Smooth muscle cell (in vitro differentiated cells): ENCODE measurements at regions not wholly inside any gene's neighbourhood (a gene's known extent, or its start where the extent isn't known, plus 50 kb on each side); places are given as distances from the start of the nearest gene placed in this dataset.
"Not testable (repeated sequence)": the region's sequence is repeated elsewhere in the genome, so short reads cannot be mapped to it uniquely, and the experiment has no call there.

ENCODE experiments used
- DNase-seq: peaks from one replicate; lab custom pipeline; 2025; ENCODE audit not compliant: unreplicated experiment; lab: John Stamatoyannopoulos, UW
- H2AFZ ChIP-seq: fragments of 200-600 bp; sonication (generic); 2 replicates; pipeline ENCODE4 v1.6.0; 2016; ENCODE audit warnings: antibody characterized with exemption, low read depth, mild to moderate bottlenecking
- H3F3A ChIP-seq: fragments of 200-600 bp; sonication (generic); 2 replicates; pipeline ENCODE4 v1.6.0; 2017; ENCODE audit warnings: antibody characterized with exemption, low read depth
- H3K27ac ChIP-seq: fragments of 200-600 bp; sonication (generic); 2 replicates; pipeline ENCODE4 v1.5.1; 2016; ENCODE audit warnings: low read depth, mild to moderate bottlenecking
- H3K27me3 ChIP-seq: fragments of 200-600 bp; sonication (generic); 2 replicates; pipeline ENCODE4 v1.6.1; 2016; ENCODE audit warnings: low read depth, mild to moderate bottlenecking
- H3K36me3 ChIP-seq: fragments of 200-600 bp; sonication (generic); 2 replicates; pipeline ENCODE4 v1.5.1; 2016; ENCODE audit warnings: low read depth
- H3K4me1 ChIP-seq: fragments of 200-600 bp; sonication (generic); 2 replicates; pipeline ENCODE4 v1.5.1; 2016; ENCODE audit warnings: low read depth
- H3K4me2 ChIP-seq: fragments of 200-600 bp; sonication (generic); 2 replicates; pipeline ENCODE4 v1.6.0; 2016; ENCODE audit warnings: mild to moderate bottlenecking
- H3K4me3 ChIP-seq: fragments of 200-600 bp; sonication (generic); 2 replicates; pipeline ENCODE4 v1.5.1; 2016; ENCODE audit warnings: mild to moderate bottlenecking
- H3K79me2 ChIP-seq: fragments of 200-600 bp; sonication (generic); 2 replicates; pipeline ENCODE4 v1.6.0; 2016; ENCODE audit warnings: low read depth, mild to moderate bottlenecking
- H3K9ac ChIP-seq: fragments of 200-600 bp; sonication (generic); 2 replicates; pipeline ENCODE4 v1.6.0; 2016; ENCODE audit warnings: low read depth
- H3K9me3 ChIP-seq: fragments of 200-600 bp; sonication (generic); replicated peaks from 2 replicates; pipeline ENCODE4 v1.5.1; 2016; ENCODE audit warnings: low read depth
- H4K20me1 ChIP-seq: fragments of 200-600 bp; sonication (generic); 2 replicates; pipeline ENCODE4 v1.6.0; 2016; ENCODE audit warnings: low read depth
- WGBS: methylation state at CpG from one replicate; pipeline ENCODE4 v1.1.7; 2016; ENCODE audit warnings: low lambda C conversion rate; 5-methylcytosine and 5-hydroxymethylcytosine counted together
- TF ChIP-seq, protein P1 (sequence below): fragments of 200-600 bp; sonication (generic); IDR thresholded peaks from 2 replicates; pipeline ENCODE4 v1.5.1; 2017; ENCODE audit warnings: borderline replicate concordance, mild to moderate bottlenecking, antibody characterized with exemption; ENCODE audit not compliant: insufficient read depth, poor library complexity, severe bottlenecking

DNA sequence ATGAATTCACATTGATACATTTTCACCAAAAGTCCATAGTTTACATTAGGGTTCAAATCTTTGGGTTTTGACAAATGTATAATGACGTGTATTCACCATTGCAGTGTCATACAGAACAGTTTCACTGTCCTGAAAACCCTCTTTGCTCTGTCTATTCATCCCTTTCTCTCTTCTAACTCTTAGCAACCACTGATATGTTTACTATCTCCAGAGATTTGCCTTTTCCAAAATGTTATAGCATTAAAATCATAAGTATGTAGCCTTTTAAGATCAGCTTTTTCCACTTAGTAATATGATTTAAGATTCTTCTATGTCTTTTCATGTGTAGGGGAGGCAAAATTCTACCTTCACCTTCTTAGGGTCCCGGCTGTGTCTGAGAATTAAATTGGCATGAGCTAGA, 203.8 kb downstream of the TPRG1 start:
- Histone ChIP-seq H3K9ac (no peak overlapping the region), H3K36me3 (no peaks in the 10 kb centered on the region), H3K79me2 (no peaks in the 10 kb centered on the region), H2AFZ (no peak overlapping the region), H3K4me2 (no peak overlapping the region), H3K27me3 (no peaks in the 10 kb centered on the region), H3K27ac (no peak overlapping the region), H4K20me1 (no peaks in the 10 kb centered on the region), H3K4me3 (no peak overlapping the region), H3F3A (no peaks in the 10 kb centered on the region), H3K9me3 (no peaks in the 10 kb centered on the region), H3K4me1 (no peaks in the 10 kb centered on the region)
- TF ChIP-seq, protein P1, sequence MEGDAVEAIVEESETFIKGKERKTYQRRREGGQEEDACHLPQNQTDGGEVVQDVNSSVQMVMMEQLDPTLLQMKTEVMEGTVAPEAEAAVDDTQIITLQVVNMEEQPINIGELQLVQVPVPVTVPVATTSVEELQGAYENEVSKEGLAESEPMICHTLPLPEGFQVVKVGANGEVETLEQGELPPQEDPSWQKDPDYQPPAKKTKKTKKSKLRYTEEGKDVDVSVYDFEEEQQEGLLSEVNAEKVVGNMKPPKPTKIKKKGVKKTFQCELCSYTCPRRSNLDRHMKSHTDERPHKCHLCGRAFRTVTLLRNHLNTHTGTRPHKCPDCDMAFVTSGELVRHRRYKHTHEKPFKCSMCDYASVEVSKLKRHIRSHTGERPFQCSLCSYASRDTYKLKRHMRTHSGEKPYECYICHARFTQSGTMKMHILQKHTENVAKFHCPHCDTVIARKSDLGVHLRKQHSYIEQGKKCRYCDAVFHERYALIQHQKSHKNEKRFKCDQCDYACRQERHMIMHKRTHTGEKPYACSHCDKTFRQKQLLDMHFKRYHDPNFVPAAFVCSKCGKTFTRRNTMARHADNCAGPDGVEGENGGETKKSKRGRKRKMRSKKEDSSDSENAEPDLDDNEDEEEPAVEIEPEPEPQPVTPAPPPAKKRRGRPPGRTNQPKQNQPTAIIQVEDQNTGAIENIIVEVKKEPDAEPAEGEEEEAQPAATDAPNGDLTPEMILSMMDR: no peak
- DNase-seq: no peak
- WGBS: 94% methylated on average over 2 of the region's 2 CpGs

DNA sequence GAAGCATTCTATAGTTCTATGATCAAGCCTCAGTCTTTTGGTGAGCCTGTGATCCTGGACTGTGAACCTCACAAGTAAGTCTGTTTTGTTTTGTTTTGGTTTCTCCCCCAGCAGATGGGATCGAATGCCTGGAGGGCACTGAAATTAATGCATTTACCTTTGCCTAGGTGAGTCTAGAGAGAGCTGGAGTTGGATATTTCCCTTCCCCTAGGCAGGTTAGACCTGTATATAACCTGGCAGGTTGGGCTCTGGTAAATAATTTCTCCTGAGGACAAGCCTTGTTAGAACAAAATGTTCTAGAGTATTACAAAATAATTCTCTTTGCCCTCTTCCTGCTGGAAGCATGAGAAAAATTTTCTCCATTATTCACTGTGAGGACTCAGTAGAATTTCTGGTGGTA, 211.9 kb downstream of the TPRG1 start:
- Histone ChIP-seq H3F3A (no peaks in the 10 kb centered on the region), H3K27me3 (no peaks in the 10 kb centered on the region), H2AFZ (no peak overlapping the region), H3K4me1 (no peaks in the 10 kb centered on the region), H4K20me1 (no peaks in the 10 kb centered on the region), H3K4me3 (no peak overlapping the region), H3K79me2 (no peaks in the 10 kb centered on the region), H3K9ac (no peak overlapping the region), H3K36me3 (no peaks in the 10 kb centered on the region), H3K27ac (no peak overlapping the region), H3K9me3 (no peaks in the 10 kb centered on the region), H3K4me2 (no peak overlapping the region)
- WGBS: 75% methylated on average over 1 of the region's 1 CpG
- TF ChIP-seq, protein P1: no peak
- DNase-seq: no peak

DNA sequence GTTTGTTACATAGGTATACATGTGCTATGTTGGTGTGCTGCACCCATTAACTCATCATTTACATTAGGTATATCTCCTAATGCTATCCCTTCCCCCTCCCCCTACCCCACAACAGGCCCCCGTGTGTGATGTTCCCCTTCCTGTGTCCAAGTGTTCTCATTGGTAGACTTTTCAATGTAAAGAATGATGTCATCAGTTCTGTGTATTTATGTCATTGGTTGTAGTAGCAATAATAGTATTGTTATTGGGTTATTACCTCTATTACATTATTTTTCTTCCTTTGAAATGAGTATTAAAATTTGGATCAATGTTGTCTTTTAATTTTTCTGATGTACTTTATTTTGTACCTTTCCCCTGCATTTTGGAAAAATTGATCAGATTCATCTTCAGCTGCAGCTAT, 214.1 kb downstream of the TPRG1 start:
- not testable (repeated sequence) for H3K9ac ChIP-seq, H3F3A ChIP-seq, H3K9me3 ChIP-seq, H3K27me3 ChIP-seq, H2AFZ ChIP-seq, H3K36me3 ChIP-seq, H3K4me2 ChIP-seq, H3K27ac ChIP-seq, DNase-seq, H4K20me1 ChIP-seq, H3K4me3 ChIP-seq, H3K79me2 ChIP-seq, H3K4me1 ChIP-seq
- 79% methylated on average over 1 of the region's 1 CpG for WGBS

DNA sequence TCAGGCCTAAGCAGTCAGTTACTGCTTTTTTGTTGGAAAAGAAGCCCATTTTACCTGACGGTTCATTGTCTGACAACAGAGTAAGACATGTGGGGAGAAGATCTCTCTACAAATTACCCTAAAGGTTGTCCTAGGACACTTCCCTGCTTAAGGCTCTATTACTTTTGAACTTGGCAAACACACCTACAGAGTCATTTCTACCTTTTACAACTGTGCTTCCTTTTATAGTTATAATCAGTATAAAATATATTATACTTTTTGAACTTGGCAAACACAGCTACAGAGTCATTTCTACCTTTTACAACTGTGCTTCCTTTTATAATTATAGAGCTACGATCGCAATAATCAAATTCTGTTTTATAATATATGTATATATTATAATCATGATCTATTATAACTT, 215.0 kb downstream of the TPRG1 start:
- no peak overlapping the region for H2AFZ ChIP-seq
- H3K36me3 ChIP-seq: no peaks in the 10 kb centered on the region
- H3K27me3 ChIP-seq: no peaks in the 10 kb centered on the region
- H3K27ac ChIP-seq: no peak overlapping the region
- no peaks in the 10 kb centered on the region for H3K4me1 ChIP-seq
- H3F3A ChIP-seq: no peaks in the 10 kb centered on the region
- no peak for DNase-seq
- H3K9ac ChIP-seq: no peak overlapping the region
- no peaks in the 10 kb centered on the region for H3K79me2 ChIP-seq
- no peak overlapping the region for H3K4me2 ChIP-seq
- H3K9me3 ChIP-seq: no peaks in the 10 kb centered on the region
- 72% methylated on average over 3 of the region's 3 CpGs for WGBS
- TF ChIP-seq, protein P1: no peak
- no peaks in the 10 kb centered on the region for H4K20me1 ChIP-seq
- H3K4me3 ChIP-seq: no peak overlapping the region
